Activated CD4-positive, alpha-beta memory T cell treated with anti-CD3 and anti-CD28 coated beads, Interleukin-2, amount 10 ng/mL, durations not matched to agents 7 days and 5 days (primary cell): ENCODE measurements at regions not wholly inside any gene's neighbourhood (a gene's known extent, or its start where the extent isn't known, plus 50 kb on each side); places are given as distances from the start of the nearest gene placed in this dataset.
"Not testable (repeated sequence)": the region's sequence is repeated elsewhere in the genome, so short reads cannot be mapped to it uniquely, and the experiment has no call there.

Source experiments
- CTCF ChIA-PET: fragments of 350-600 bp; sonication (Branson Sonifier 250); formaldehyde crosslinking; loops from one replicate; lab custom pipeline; 2021; ENCODE audit warnings: antibody characterized with exemption, inconsistent platforms; lab: Charles Lee
- POLR2A ChIA-PET: fragments of 350-600 bp; sonication (Branson Sonifier 250); formaldehyde crosslinking; loops from one replicate; lab custom pipeline; 2021; ENCODE audit warnings: antibody characterized with exemption; lab: Charles Lee
- DNase-seq: peaks from one replicate; pipeline ENCODE4 v3.0.0-alpha.2; 2020
- H3K27ac Mint-ChIP-seq: one replicate; pipeline ENCODE4 v1.8.0; 2021; ENCODE audit warnings: mild to moderate bottlenecking, mixed read lengths
- H3K27me3 Mint-ChIP-seq: one replicate; pipeline ENCODE4 v1.8.0; 2021; ENCODE audit warnings: mixed read lengths
- H3K36me3 Mint-ChIP-seq: one replicate; pipeline ENCODE4 v1.8.0; 2021; ENCODE audit warnings: low read depth, mixed read lengths
- H3K4me1 Mint-ChIP-seq: one replicate; pipeline ENCODE4 v1.8.0; 2021; ENCODE audit warnings: mixed read lengths
- H3K4me3 Mint-ChIP-seq: one replicate; pipeline ENCODE4 v1.8.0; 2021; ENCODE audit warnings: mild to moderate bottlenecking, mixed read lengths
- H3K9me3 Mint-ChIP-seq: one replicate; pipeline ENCODE4 v1.8.0; 2021; ENCODE audit warnings: mixed read lengths

GRCh38 chr1:232313876-232314275 lies 316.1 kb downstream of the SIPA1L2 start:
- H3K36me3 Mint-ChIP-seq, DNase-seq, H3K4me3 Mint-ChIP-seq, CTCF ChIA-PET, H3K9me3 Mint-ChIP-seq, POLR2A ChIA-PET, H3K27me3 Mint-ChIP-seq, H3K27ac Mint-ChIP-seq, H3K4me1 Mint-ChIP-seq: not testable (repeated sequence)

DNA sequence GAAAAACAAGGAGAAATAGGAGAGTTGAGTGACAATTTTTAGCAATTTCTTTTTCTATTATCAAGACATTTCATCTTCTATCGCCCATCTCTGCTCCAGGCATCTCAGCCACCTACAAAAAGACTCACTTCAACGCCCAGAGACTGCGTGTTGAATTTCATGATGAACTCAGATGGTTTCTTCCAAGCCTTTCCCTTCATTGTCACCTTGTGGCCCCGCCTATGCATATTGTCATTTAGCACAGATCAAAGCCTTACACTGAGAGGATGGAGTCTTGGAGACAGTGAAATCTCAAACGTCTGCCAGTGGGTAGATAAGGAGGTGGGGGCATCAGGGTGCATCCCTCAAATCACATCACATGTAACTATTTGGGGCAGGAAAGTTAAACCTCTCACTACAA lies 319.4 kb downstream of the SIPA1L2 start:
- no peaks in the 10 kb centered on the region for H3K36me3 Mint-ChIP-seq
- ChIA-PET POLR2A (no interaction called here), CTCF (no interaction called here)
- no peak for DNase-seq
- no peak overlapping the region for H3K4me3 Mint-ChIP-seq
- no peak overlapping the region for H3K27ac Mint-ChIP-seq
- H3K4me1 Mint-ChIP-seq: no peaks in the 10 kb centered on the region
- no peaks in the 10 kb centered on the region for H3K9me3 Mint-ChIP-seq
- no peaks in the 10 kb centered on the region for H3K27me3 Mint-ChIP-seq

DNA sequence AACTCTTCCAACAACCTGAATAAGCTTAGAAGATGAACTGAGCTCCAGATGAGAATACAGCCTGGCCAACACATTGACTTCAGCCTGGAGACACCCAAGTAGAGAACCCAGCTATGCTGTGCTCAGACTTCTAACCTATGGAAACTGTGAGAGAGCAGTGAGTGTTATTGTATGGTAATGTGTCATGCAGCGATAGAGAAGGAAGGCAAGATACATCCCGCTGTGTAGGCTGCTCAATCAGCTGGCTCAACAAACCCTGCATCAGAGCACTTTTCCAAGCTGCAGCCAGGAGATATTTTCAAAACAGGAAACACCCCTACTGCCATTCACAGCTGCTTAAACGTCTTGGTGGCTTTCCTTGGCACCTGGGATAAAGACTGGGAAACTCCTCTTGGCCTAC lies 321.3 kb downstream of the SIPA1L2 start:
- Mint-ChIP-seq H3K4me1 (no peaks in the 10 kb centered on the region), H3K4me3 (no peak overlapping the region), H3K36me3 (no peaks in the 10 kb centered on the region), H3K27ac (no peak overlapping the region), H3K9me3 (no peaks in the 10 kb centered on the region), H3K27me3 (no peaks in the 10 kb centered on the region)
- no peak for DNase-seq
- CTCF ChIA-PET: no interaction called here
- POLR2A ChIA-PET: no interaction called here

GRCh38 chr1:232307296-232308017 lies 322.5 kb downstream of the SIPA1L2 start:
- ChIA-PET POLR2A (no interaction called here), CTCF (no interaction called here)
- H3K27ac Mint-ChIP-seq: no peak overlapping the region
- H3K4me1 Mint-ChIP-seq: no peaks in the 10 kb centered on the region
- no peak overlapping the region for H3K4me3 Mint-ChIP-seq
- no peaks in the 10 kb centered on the region for H3K9me3 Mint-ChIP-seq
- no peaks in the 10 kb centered on the region for H3K27me3 Mint-ChIP-seq
- no peak for DNase-seq
- no peaks in the 10 kb centered on the region for H3K36me3 Mint-ChIP-seq

DNA sequence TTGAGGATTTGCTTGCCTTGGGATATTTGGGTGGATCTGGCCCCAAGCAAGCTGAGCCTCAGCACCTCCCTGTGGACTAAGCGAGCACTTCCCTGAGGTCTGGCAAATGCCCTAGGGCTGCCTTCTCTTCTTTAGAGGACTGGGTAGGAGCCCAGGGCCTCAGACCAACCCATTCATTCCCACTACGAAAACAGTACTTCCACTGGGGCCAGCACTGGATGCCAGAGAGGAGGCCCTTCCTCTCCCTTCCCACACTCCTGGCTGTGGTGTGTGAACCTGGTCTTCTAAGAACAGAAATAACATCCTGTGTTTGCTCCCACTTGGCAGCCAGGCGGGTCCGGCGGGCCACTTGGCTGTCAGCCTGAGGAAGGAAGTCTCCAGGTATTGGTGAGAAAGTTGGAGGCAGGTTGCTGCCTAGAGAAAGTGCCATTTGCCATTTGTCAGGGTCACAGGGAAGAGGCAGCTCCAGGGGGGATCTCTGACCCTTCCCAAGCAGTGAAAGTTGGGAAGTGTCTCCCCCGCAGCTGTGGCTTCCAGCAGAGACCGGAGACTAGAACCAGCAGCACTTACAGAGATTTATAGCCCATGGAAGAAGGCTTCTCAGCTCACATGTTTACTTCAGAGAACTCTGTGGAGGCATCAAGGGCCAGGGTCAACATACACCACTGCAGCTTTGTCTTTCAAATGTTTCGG lies 323.5 kb downstream of the SIPA1L2 start:
- ChIA-PET POLR2A (no interaction called here), CTCF (no interaction called here)
- no peaks in the 10 kb centered on the region for H3K27me3 Mint-ChIP-seq
- H3K4me1 Mint-ChIP-seq: no peaks in the 10 kb centered on the region
- no peaks in the 10 kb centered on the region for H3K9me3 Mint-ChIP-seq
- no peak overlapping the region for H3K27ac Mint-ChIP-seq
- DNase-seq: no peak
- no peak overlapping the region for H3K4me3 Mint-ChIP-seq
- H3K36me3 Mint-ChIP-seq: no peaks in the 10 kb centered on the region

DNA sequence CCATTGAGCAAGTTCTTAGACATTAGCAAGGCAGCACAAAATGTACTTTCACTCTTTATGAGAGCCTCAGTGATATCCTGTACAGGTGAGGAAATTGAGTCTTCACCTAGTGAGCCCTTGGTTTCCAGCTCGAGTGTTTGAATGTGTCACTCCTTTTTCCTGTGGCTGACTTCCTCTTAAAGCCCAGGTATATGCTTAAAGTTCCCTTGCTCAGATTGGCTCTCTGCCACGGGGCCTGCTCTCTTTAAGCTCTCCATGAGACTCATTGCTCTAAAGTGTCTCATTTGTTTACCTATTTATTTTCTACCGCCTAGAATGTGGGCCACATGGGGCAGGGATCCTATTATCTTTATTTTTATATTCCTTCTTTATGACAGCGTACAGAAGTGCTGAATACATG lies 324.9 kb downstream of the SIPA1L2 start:
- POLR2A ChIA-PET: no interaction called here
- H3K36me3 Mint-ChIP-seq: no peaks in the 10 kb centered on the region
- H3K9me3 Mint-ChIP-seq: no peaks in the 10 kb centered on the region
- CTCF ChIA-PET: interaction anchor here (0.9 kb wide), 1 partner anchor 548 kb away, joined by 3 read pairs; no protein-coding TSS in a partner anchor
- H3K4me1 Mint-ChIP-seq: no peaks in the 10 kb centered on the region
- H3K4me3 Mint-ChIP-seq: no peak overlapping the region
- DNase-seq: no peak
- no peaks in the 10 kb centered on the region for H3K27me3 Mint-ChIP-seq
- H3K27ac Mint-ChIP-seq: no peak overlapping the region

- H3K4me1 Mint-ChIP-seq: no peaks in the 10 kb centered on the region
- H3K36me3 Mint-ChIP-seq: no peaks in the 10 kb centered on the region
- ChIA-PET POLR2A (no interaction called here), CTCF (no interaction called here)
- no peak overlapping the region for H3K27ac Mint-ChIP-seq
- peaks cover 2% of the 10 kb centered on the region for H3K27me3 Mint-ChIP-seq
- H3K9me3 Mint-ChIP-seq: no peaks in the 10 kb centered on the region
- DNase-seq: no peak
- no peak overlapping the region for H3K4me3 Mint-ChIP-seq
These were observed 326.7 kb downstream of the SIPA1L2 start for GRCh38 chr1:232303222-232303620.

- ChIA-PET POLR2A (no interaction called here), CTCF (no interaction called here)
- Mint-ChIP-seq H3K9me3 (no peaks in the 10 kb centered on the region), H3K27me3 (peaks cover 2% of the 10 kb centered on the region), H3K4me3 (no peak overlapping the region), H3K36me3 (no peaks in the 10 kb centered on the region), H3K4me1 (no peaks in the 10 kb centered on the region), H3K27ac (no peak overlapping the region)
- no peak for DNase-seq
These were observed 327.3 kb downstream of the SIPA1L2 start for GRCh38 chr1:232302376-232303221.

- CTCF ChIA-PET: no interaction called here
These were observed 328.7 kb downstream of the SIPA1L2 start for GRCh38 chr1:232301246-232301645.

GRCh38 chr1:232300466-232300865 lies 329.5 kb downstream of the SIPA1L2 start:
- Mint-ChIP-seq H3K9me3 (no peaks in the 10 kb centered on the region), H3K4me3 (no peak overlapping the region), H3K27me3 (peaks cover 2% of the 10 kb centered on the region), H3K4me1 (no peaks in the 10 kb centered on the region), H3K27ac (no peak overlapping the region), H3K36me3 (no peaks in the 10 kb centered on the region)
- ChIA-PET CTCF (no interaction called here), POLR2A (no interaction called here)
- DNase-seq: no peak

More at GRCh38 chr1:232301246-232301645, 328.7 kb downstream of the SIPA1L2 start:
- POLR2A ChIA-PET: no interaction called here
- Mint-ChIP-seq H3K36me3 (no peaks in the 10 kb centered on the region), H3K4me1 (no peaks in the 10 kb centered on the region), H3K27me3 (peaks cover 2% of the 10 kb centered on the region), H3K4me3 (no peak overlapping the region), H3K27ac (no peak overlapping the region), H3K9me3 (no peaks in the 10 kb centered on the region)
- no peak for DNase-seq

DNA sequence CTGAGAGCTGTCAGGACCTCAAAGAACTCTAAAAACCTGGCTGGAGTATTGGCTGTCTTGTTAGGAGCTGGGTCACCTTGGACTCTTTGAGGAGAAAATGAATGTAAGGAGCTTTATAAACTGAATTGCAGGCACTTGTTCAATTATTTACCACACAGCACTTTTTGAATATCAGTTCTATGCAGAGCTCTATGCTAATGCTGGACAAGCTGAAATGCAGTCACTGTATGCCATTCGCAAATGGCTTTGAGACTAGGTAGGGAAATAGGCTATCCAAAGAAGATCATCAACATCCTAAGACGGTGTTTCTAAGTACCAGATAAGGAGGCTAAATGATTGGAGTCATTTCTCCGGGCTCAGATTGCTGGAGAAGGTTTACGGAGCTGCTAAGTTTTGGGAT lies 333.5 kb downstream of the SIPA1L2 start:
- Mint-ChIP-seq H3K4me3 (no peak overlapping the region), H3K27ac (no peak overlapping the region), H3K27me3 (peaks cover 2% of the 10 kb centered on the region), H3K9me3 (no peaks in the 10 kb centered on the region), H3K36me3 (no peaks in the 10 kb centered on the region), H3K4me1 (peaks cover 2% of the 10 kb centered on the region)
- ChIA-PET CTCF (no interaction called here), POLR2A (no interaction called here)
- no peak for DNase-seq

GRCh38 chr1:232293361-232293760 lies 336.6 kb downstream of the SIPA1L2 start:
- H3K9me3 Mint-ChIP-seq: no peaks in the 10 kb centered on the region
- no peak for DNase-seq
- no peak overlapping the region for H3K27ac Mint-ChIP-seq
- H3K27me3 Mint-ChIP-seq: peaks cover 3% of the 10 kb centered on the region
- H3K36me3 Mint-ChIP-seq: no peaks in the 10 kb centered on the region
- CTCF ChIA-PET: no interaction called here
- POLR2A ChIA-PET: no interaction called here
- H3K4me3 Mint-ChIP-seq: no peak overlapping the region
- peaks cover 2% of the 10 kb centered on the region for H3K4me1 Mint-ChIP-seq

GRCh38 chr1:232292818-232293217 lies 337.1 kb downstream of the SIPA1L2 start:
- CTCF ChIA-PET: no interaction called here
- H3K36me3 Mint-ChIP-seq: no peaks in the 10 kb centered on the region
- POLR2A ChIA-PET: no interaction called here
- peaks cover 2% of the 10 kb centered on the region for H3K4me1 Mint-ChIP-seq
- H3K27ac Mint-ChIP-seq: no peak overlapping the region
- peaks cover 3% of the 10 kb centered on the region for H3K27me3 Mint-ChIP-seq
- no peaks in the 10 kb centered on the region for H3K9me3 Mint-ChIP-seq
- DNase-seq: no peak
- no peak overlapping the region for H3K4me3 Mint-ChIP-seq
